SU-DHL-6 (cell line): ENCODE measurements at regions not wholly inside any gene's neighbourhood (a gene's known extent, or its start where the extent isn't known, plus 50 kb on each side); places are given as distances from the start of the nearest gene placed in this dataset.

Source experiments
- CTCF ChIP-seq: fragments of 200-600 bp; sonication (generic); IDR thresholded peaks from one replicate; pipeline ENCODE4 v1.5.1; 2017; ENCODE audit warnings: antibody characterized with exemption, mild to moderate bottlenecking, low read length, moderate library complexity; ENCODE audit not compliant: insufficient read depth, poor library complexity, severe bottlenecking
- EZH2phosphoT487 ChIP-seq: fragments of 200-600 bp; sonication (generic), shearing (Covaris generic); conservative IDR thresholded peaks from 2 replicates; pipeline ENCODE4 v1.6.1; 2018; ENCODE audit warnings: mild to moderate bottlenecking, antibody characterized with exemption, low read length, moderate library complexity, mixed read lengths

DNA sequence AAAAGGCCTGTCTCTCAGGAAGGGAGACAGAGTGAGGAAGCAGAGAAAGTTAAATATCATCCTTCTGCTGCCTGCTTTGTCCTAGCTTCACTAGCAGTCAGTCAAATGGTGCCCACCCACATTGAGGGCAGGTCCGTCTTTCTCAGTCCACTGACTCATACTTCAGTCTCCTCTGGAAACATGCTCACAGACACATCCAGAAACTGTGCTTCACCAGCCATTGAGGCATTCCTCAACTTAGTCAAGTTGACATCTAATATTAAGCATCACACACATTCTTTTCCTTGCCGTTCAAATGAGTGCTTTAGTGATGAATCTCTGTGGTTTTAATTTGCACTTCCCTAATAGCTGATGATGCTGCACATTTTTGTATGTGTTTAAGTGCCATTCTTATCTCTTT lies 777.8 kb upstream of the PRMT6 start:
- TF ChIP-seq CTCF (no peak), EZH2phosphoT487 (no peak)
